Lung (tissue), 11 donors: ENCODE measurements at regions not wholly inside any gene's neighbourhood (a gene's known extent, or its start where the extent isn't known, plus 50 kb on each side); places are given as distances from the start of the nearest gene placed in this dataset.

Experiments
- ATAC-seq: fragments of 200-7000 bp; cut with Tn5 transposase; one replicate; pipeline ENCODE4 v1.9.1; 2020; ENCODE audit warnings: moderate number of reproducible peaks; ENCODE audit not compliant: insufficient read depth, low FRiP score
- DNase-seq, 3 donors: peaks; one replicate each; pipeline ENCODE4 v3.0.0-alpha.2; 2013 to 2017
- H3K27ac ChIP-seq, 2 donors: one replicate each; pipeline ENCODE4 v1.5.1; 2013; ENCODE audit warnings: mild to moderate bottlenecking in 2 of 2, moderate library complexity in 2 of 2, control low read depth in 1 of 2, inconsistent platforms in 1 of 2, low read depth in 1 of 2, low read length in 1 of 2
- H3K27me3 ChIP-seq, 3 donors: one replicate each; pipeline ENCODE4 v1.5.1; 2013; ENCODE audit warnings: low read length in 2 of 3; ENCODE audit not compliant: control insufficient read depth in 3 of 3, insufficient read depth in 3 of 3
- H3K36me3 ChIP-seq, 4 donors: one replicate each; pipeline ENCODE4 v1.5.1; 2013; ENCODE audit warnings: low read length in 4 of 4, mild to moderate bottlenecking in 1 of 4, moderate library complexity in 1 of 4; ENCODE audit not compliant: control insufficient read depth in 4 of 4, insufficient read depth in 4 of 4
- H3K4me1 ChIP-seq, 5 donors: one replicate each; pipeline ENCODE4 v1.5.1; 2013; ENCODE audit warnings: low read length in 5 of 5, mild to moderate bottlenecking in 2 of 5, moderate library complexity in 1 of 5; ENCODE audit not compliant: control insufficient read depth in 5 of 5, insufficient read depth in 5 of 5
- H3K4me3 ChIP-seq: one replicate; pipeline ENCODE4 v1.5.1; 2013; ENCODE audit warnings: mild to moderate bottlenecking, control low read depth, moderate library complexity
- H3K9ac ChIP-seq, 2 donors: one replicate each; pipeline ENCODE4 v1.5.1; 2013; ENCODE audit warnings: low read length in 2 of 2, control low read depth in 1 of 2; ENCODE audit not compliant: insufficient read depth in 1 of 2
- H3K9me3 ChIP-seq, 4 donors: one replicate each; pipeline ENCODE4 v1.5.1; 2013; ENCODE audit warnings: low read length in 3 of 4, mild to moderate bottlenecking in 1 of 4, moderate library complexity in 1 of 4; ENCODE audit not compliant: control insufficient read depth in 4 of 4, insufficient read depth in 3 of 4
- CTCF ChIP-seq: IDR thresholded peaks from 2 replicates; pipeline ENCODE4 v1.5.1; 2012; ENCODE audit warnings: mild to moderate bottlenecking; ENCODE audit errors: control extremely low read depth, extremely low read depth
- WGBS, 2 donors: extraction: QIAGEN DNeasy Blood & Tissue Kit; methylation state at CpG; one replicate each; pipeline ENCODE4 v1.1.7; 2013; 5-methylcytosine and 5-hydroxymethylcytosine counted together
- donor health status: control.
- donor health status: control.
- donor health status: Bipolar disorder and iron deficiency.
- donor health status: healthy.
- donor health status: DM: yes; HTN: yes; CAD: no.

- Histone ChIP-seq H3K27me3 (no peaks in the 10 kb centered on the region), H3K4me1 (no peaks in the 10 kb centered on the region), H3K27ac (no peak overlapping the region), H3K9ac (no peak overlapping the region), H3K9me3 (no peaks in the 10 kb centered on the region), H3K36me3 (no peaks in the 10 kb centered on the region), H3K4me3 (no peak overlapping the region)
- no peak for DNase-seq
- TF ChIP-seq CTCF, result no peak
- WGBS, 2 donors, result 71% methylated on average over 4 of the region's 4 CpGs; no CpG with 5 or more reads in 1 of the 2 donors
- ATAC-seq, result no peak
Measured at GRCh38 chrY:7879245-7879644, 967.7 kb upstream of the AMELY start.

DNA sequence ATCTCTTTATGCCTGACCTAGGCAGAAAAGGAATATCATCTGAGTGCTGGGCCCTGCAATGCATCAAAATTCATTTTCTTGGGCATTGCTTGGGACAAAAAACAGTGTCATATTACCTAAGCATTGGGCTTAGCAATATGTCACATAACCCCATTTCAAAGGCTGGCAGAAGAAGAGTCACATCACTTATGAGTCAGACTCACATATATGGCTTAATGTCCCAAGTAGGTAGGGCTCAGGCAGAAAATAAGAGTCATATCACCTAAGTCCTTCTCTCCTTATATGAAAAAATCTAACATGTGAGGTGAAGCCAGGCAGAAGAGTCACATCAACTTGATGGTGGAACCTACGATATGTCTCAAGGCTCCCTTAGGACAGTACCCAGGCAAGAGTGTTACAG is 967.2 kb upstream of the AMELY start:
- 55% methylated on average over 1 of the region's 1 CpG; no CpG with 5 or more reads in 1 of the 2 donors for WGBS, 2 donors
- no peak overlapping the region for H3K4me3 ChIP-seq
- H3K9ac ChIP-seq, result no peak overlapping the region
- TF ChIP-seq CTCF, result no peak
- ATAC-seq (no peak), DNase-seq (no peak)
- H3K4me1 ChIP-seq, result no peaks in the 10 kb centered on the region
- H3K9me3 ChIP-seq, result no peaks in the 10 kb centered on the region
- no peaks in the 10 kb centered on the region for H3K27me3 ChIP-seq
- H3K27ac ChIP-seq, result no peak overlapping the region
- no peaks in the 10 kb centered on the region for H3K36me3 ChIP-seq

GRCh38 chrY:7877458-7877857 is 965.9 kb upstream of the AMELY start:
- no peak overlapping the region for H3K9ac ChIP-seq
- no peak for ATAC-seq
- DNase-seq, result no peak
- H3K36me3 ChIP-seq, result no peaks in the 10 kb centered on the region
- no peaks in the 10 kb centered on the region for H3K27me3 ChIP-seq
- no peaks in the 10 kb centered on the region for H3K4me1 ChIP-seq
- H3K9me3 ChIP-seq, result no peaks in the 10 kb centered on the region
- 86% methylated on average over 2 of the region's 2 CpGs; no CpG with 5 or more reads in 1 of the 2 donors for WGBS, 2 donors
- TF ChIP-seq CTCF, result no peak
- H3K27ac ChIP-seq, result no peak overlapping the region
- H3K4me3 ChIP-seq, result no peak overlapping the region

GRCh38 chrY:7874080-7874479 is 962.5 kb upstream of the AMELY start:
- H3K36me3 ChIP-seq, result no peaks in the 10 kb centered on the region
- peak in 1 of 3 donors; percentile 39 for DNase-seq
- no peaks in the 10 kb centered on the region for H3K4me1 ChIP-seq
- H3K27ac ChIP-seq, result no peak overlapping the region
- no peaks in the 10 kb centered on the region for H3K27me3 ChIP-seq
- no peak overlapping the region for H3K9ac ChIP-seq
- TF ChIP-seq CTCF, result no peak
- H3K4me3 ChIP-seq, result no peak overlapping the region
- no peak for ATAC-seq
- no peaks in the 10 kb centered on the region for H3K9me3 ChIP-seq
